HCT116 (cell line): ENCODE measurements at regions not wholly inside any gene's neighbourhood (a gene's known extent, or its start where the extent isn't known, plus 50 kb on each side); places are given as distances from the start of the nearest gene placed in this dataset.
A peak's percentile ranks its signal among the peaks of the same experiment; 100 is the strongest.

Experiments used
- ATAC-seq: fragments of 200-7000 bp; cut with Tn5 transposase; 2 replicates; pipeline ENCODE4 v1.9.1; 2020; ENCODE audit warnings: mild to moderate bottlenecking, moderate library complexity
- BruUV-seq: library from RNA; stranded (reverse); fragments of 400-500 nt; replicated peaks from 2 replicates; lab custom pipeline; 2021; lab: Mats Ljungman, UMichigan
- CTCF ChIA-PET: fragments of 300-600 bp; sonication (Branson Sonifier 250); formaldehyde crosslinking; loops from one replicate; lab custom pipeline; 2021; ENCODE audit warnings: antibody characterized with exemption; lab: Charles Lee
- POLR2A ChIA-PET: fragments of 300-600, 350-600 bp; sonication (Branson Sonifier 250); formaldehyde crosslinking; loops from one replicate; lab custom pipeline; 2021; ENCODE audit warnings: antibody characterized with exemption; lab: Charles Lee
- RAD21 ChIA-PET, 2 experiments: fragments of 300-600 bp; sonication (Branson Sonifier 250); formaldehyde crosslinking; loops; one replicate each; lab custom pipeline; 2023; ENCODE audit warnings: low total read pairs in 2 of 2; ENCODE audit not compliant: uncharacterized antibody in 2 of 2, unreplicated experiment in 2 of 2, low non-redundant PET in 1 of 2; lab: Charles Lee
- DNase-seq: peaks from one replicate; pipeline ENCODE4 v3.0.0-alpha.2; 2010; ENCODE audit warnings: low read depth, low spot score
- H2AFZ ChIP-seq: fragments of 200-600 bp; shearing (Covaris generic), sonication (generic); 2 replicates; pipeline ENCODE4 v1.6.1; 2017; ENCODE audit warnings: low read depth, mixed run types, mixed read lengths, antibody characterized with exemption, low read length; ENCODE audit not compliant: poor library complexity, severe bottlenecking
- H3K27ac ChIP-seq: 2 replicates; pipeline ENCODE4 v1.5.1; 2012; ENCODE audit warnings: low read depth, low read length
- H3K27me3 ChIP-seq: fragments of 200-600 bp; sonication (generic); 2 replicates; pipeline ENCODE4 v1.6.1; 2016; ENCODE audit warnings: mixed run types, low read length, mixed read lengths; ENCODE audit not compliant: insufficient read depth
- H3K36me3 ChIP-seq, 2 experiments: fragments of 200-500 bp in 1 of 2; fragments of 200-600 bp in 1 of 2; sonication (Bioruptor generic) in 1 of 2; sonication (generic) in 1 of 2; 2 replicates each; pipeline versions ENCODE4 v1.5.1 to v1.6.1; 2014 to 2016; ENCODE audit warnings: low read length in 2 of 2, inconsistent platforms in 1 of 2, mixed read lengths in 1 of 2, mixed run types in 1 of 2; ENCODE audit not compliant: insufficient read depth in 2 of 2, control insufficient read depth in 1 of 2
- H3K4me1 ChIP-seq, 2 experiments: fragments of 200-600 bp in 1 of 2; sonication (generic) in 1 of 2; 2 replicates each; pipeline versions ENCODE4 v1.5.1 to v1.6.1; 2012 to 2017; ENCODE audit warnings: low read length in 2 of 2, inconsistent platforms in 1 of 2, mild to moderate bottlenecking in 1 of 2, mixed read lengths in 1 of 2, mixed run types in 1 of 2, moderate library complexity in 1 of 2; ENCODE audit not compliant: insufficient read depth in 2 of 2, control insufficient read depth in 1 of 2
- H3K4me2 ChIP-seq: fragments of 200-600 bp; sonication (generic); 2 replicates; pipeline ENCODE4 v1.6.1; 2017; ENCODE audit warnings: mixed run types, low read length, mixed read lengths
- H3K4me3 ChIP-seq, 2 experiments: fragments of 200-600 bp in 1 of 2; sonication (generic) in 1 of 2; replicated peaks in 1 of 2; 2 replicates each; pipeline ENCODE4 v1.5.1; 2011 to 2016; ENCODE audit warnings: low read length in 2 of 2, control low read depth in 1 of 2, low read depth in 1 of 2, mild to moderate bottlenecking in 1 of 2, mixed read lengths in 1 of 2, mixed run types in 1 of 2
- H3K79me2 ChIP-seq: fragments of 200-600 bp; sonication (generic); 2 replicates; pipeline ENCODE4 v1.6.1; 2017; ENCODE audit warnings: mild to moderate bottlenecking, mixed run types, low read length, moderate library complexity, mixed read lengths; ENCODE audit not compliant: insufficient read depth
- H3K9ac ChIP-seq: fragments of 200-600 bp; sonication (generic); 2 replicates; pipeline ENCODE4 v1.6.1; 2016; ENCODE audit warnings: low read length, mixed read lengths
- H3K9me2 ChIP-seq: fragments of 200-600 bp; sonication (generic), shearing (Covaris generic); 2 replicates; pipeline ENCODE4 v1.6.1; 2017; ENCODE audit warnings: mixed run types, mild to moderate bottlenecking, moderate library complexity; ENCODE audit not compliant: insufficient read depth
- H3K9me3 ChIP-seq, 2 experiments: fragments of 200-500 bp in 1 of 2; fragments of 200-600 bp in 1 of 2; sonication (Bioruptor generic) in 1 of 2; sonication (generic) in 1 of 2; 2 replicates each; pipeline ENCODE4 v1.6.1; 2014 to 2017; ENCODE audit warnings: low read length in 2 of 2, mixed read lengths in 2 of 2, inconsistent platforms in 1 of 2, low read depth in 1 of 2, mild to moderate bottlenecking in 1 of 2, mixed run types in 1 of 2, moderate library complexity in 1 of 2; ENCODE audit not compliant: control insufficient read depth in 1 of 2, insufficient read depth in 1 of 2
- H4K20me1 ChIP-seq: fragments of 200-600 bp; sonication (generic), shearing (Covaris generic); 2 replicates; pipeline ENCODE4 v1.6.1; 2017; ENCODE audit warnings: mixed run types, mild to moderate bottlenecking, moderate library complexity; ENCODE audit not compliant: insufficient read depth
- CBX3 ChIP-seq: IDR thresholded peaks from 2 replicates; pipeline ENCODE4 v1.6.1; 2012; ENCODE audit warnings: low read depth
- CEBPB ChIP-seq: IDR thresholded peaks from 2 replicates; pipeline ENCODE4 v1.6.1; 2012; ENCODE audit warnings: low read depth
- ELF1 ChIP-seq: IDR thresholded peaks from 2 replicates; pipeline ENCODE4 v1.6.1; 2012; ENCODE audit warnings: low read depth, borderline replicate concordance
- EZH2phosphoT487 ChIP-seq: fragments of 200-600 bp; IDR thresholded peaks from 2 replicates; pipeline ENCODE4 v1.6.1; 2018; ENCODE audit warnings: antibody characterized with exemption, borderline replicate concordance
- FOSL1 ChIP-seq: IDR thresholded peaks from 2 replicates; pipeline ENCODE4 v1.6.1; 2012; ENCODE audit warnings: low read depth
- JUND ChIP-seq: IDR thresholded peaks from 2 replicates; pipeline ENCODE4 v1.6.1; 2012
- MAX ChIP-seq: IDR thresholded peaks from 2 replicates; pipeline ENCODE4 v1.6.1; 2012
- POLR2A ChIP-seq: IDR thresholded peaks from 2 replicates; pipeline ENCODE4 v1.7.0; 2011; ENCODE audit warnings: borderline replicate concordance; ENCODE audit not compliant: insufficient read depth, insufficient read length; ENCODE audit errors: extremely low read depth
- POLR2AphosphoS5 ChIP-seq: IDR thresholded peaks from 2 replicates; pipeline ENCODE4 v1.6.1; 2011; ENCODE audit warnings: mild to moderate bottlenecking, low read depth, low read length, moderate library complexity
- SIN3A ChIP-seq: IDR thresholded peaks from 2 replicates; pipeline ENCODE4 v1.6.1; 2012; ENCODE audit warnings: low read depth
- SP1 ChIP-seq: IDR thresholded peaks from 2 replicates; pipeline ENCODE4 v1.6.1; 2012; ENCODE audit warnings: low read depth
- SRF ChIP-seq: IDR thresholded peaks from 2 replicates; pipeline ENCODE4 v1.6.1; 2012; ENCODE audit warnings: low read depth
- TCF7L2 ChIP-seq: IDR thresholded peaks from 2 replicates; pipeline ENCODE4 v1.7.0; 2011; ENCODE audit warnings: borderline replicate concordance, inconsistent platforms; ENCODE audit not compliant: insufficient read depth, insufficient read length; ENCODE audit errors: extremely low read depth
- YY1 ChIP-seq: IDR thresholded peaks from 2 replicates; pipeline ENCODE4 v1.6.1; 2011; ENCODE audit warnings: low read length, low read depth, moderate library complexity, mild to moderate bottlenecking; ENCODE audit not compliant: insufficient replicate concordance; ENCODE audit errors: extremely low read depth
- ZBTB33 ChIP-seq: IDR thresholded peaks from 2 replicates; pipeline ENCODE4 v1.6.1; 2011; ENCODE audit warnings: mild to moderate bottlenecking, low read length, moderate library complexity; ENCODE audit not compliant: insufficient replicate concordance; ENCODE audit errors: extremely low read depth
- ZNF274 ChIP-seq: fragments of 200-500 bp; sonication (Bioruptor generic); IDR thresholded peaks from 2 replicates; pipeline ENCODE4 v1.6.1; 2014; ENCODE audit warnings: mild to moderate bottlenecking, low read depth, low read length, inconsistent platforms
- intact Hi-C: fragments of 100-400 bp; cut with micrococcal nuclease; formaldehyde crosslinking; loops from 2 replicates; pipeline ENCODE4 v1.10.0; 2022
- TF ChIP-seq, protein P1 (sequence below): IDR thresholded peaks from 2 replicates; pipeline ENCODE4 v1.6.1; 2012

DNA sequence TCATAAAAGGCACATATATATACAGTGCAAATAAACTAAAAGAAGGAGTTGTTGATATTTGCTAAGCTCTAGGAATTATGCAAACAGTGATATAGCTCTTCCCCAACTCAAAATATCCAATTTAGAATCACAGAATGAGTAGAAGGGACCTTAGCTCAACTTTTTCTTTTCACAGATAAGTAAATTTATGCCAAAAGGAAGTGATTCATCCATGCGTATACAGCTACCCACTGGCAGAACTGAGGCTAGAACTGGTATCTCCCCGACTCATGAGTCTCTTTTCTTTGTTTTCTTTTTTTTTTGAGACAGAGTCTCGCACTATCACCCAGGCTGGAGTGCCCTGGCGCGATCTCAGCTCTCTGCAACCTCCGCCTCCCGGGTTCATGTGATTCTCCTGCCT, 54.2 kb upstream of the SVIL start:
- peaks cover 2 to 7% of the 10 kb centered on the region in 2 experiments; a peak in 1 of 4 replicates for H3K36me3 ChIP-seq
- DNase-seq (peak; percentile 33), ATAC-seq (peak; percentile 68)
- H3K4me2 ChIP-seq: peak overlapping the region; percentile 64
- CTCF ChIA-PET: no interaction called here
- H4K20me1 ChIP-seq: no peaks in the 10 kb centered on the region; the same call in 1 of the 2 replicates
- H3K27me3 ChIP-seq: no peaks in the 10 kb centered on the region
- H2AFZ ChIP-seq: no peak overlapping the region
- H3K9me3 ChIP-seq: no peaks in the 10 kb centered on the region
- no TSS peak for BruUV-seq
- H3K4me1 ChIP-seq: peaks cover 35 to 40% of the 10 kb centered on the region in 2 experiments
- H3K4me3 ChIP-seq: peak overlapping the region in 1 of 2 experiments; percentile 21; a peak in 1 of 4 replicates
- peak overlapping the region; percentile 27 for H3K27ac ChIP-seq
- intact Hi-C loops: no loop called here
- RAD21 ChIA-PET: no interaction called here
- H3K79me2 ChIP-seq: peaks cover 37% of the 10 kb centered on the region
- TF ChIP-seq JUND (peak; percentile 62), ELF1 (no peak), SP1 (peak; percentile 32; the same call in 1 of the 2 replicates), FOSL1 (peak; percentile 75)
- peak overlapping the region; percentile 24 for H3K9ac ChIP-seq
- POLR2A ChIA-PET: no interaction called here
- no peaks in the 10 kb centered on the region for H3K9me2 ChIP-seq

GRCh38 chr10:29688230-29688661, 53.5 kb upstream of the SVIL start:
- POLR2A ChIA-PET: no interaction called here
- Histone ChIP-seq H2AFZ (no peak overlapping the region), H3K36me3 (peaks cover 2 to 7% of the 10 kb centered on the region in 2 experiments; a peak in 1 of 4 replicates), H3K4me1 (peaks cover 35 to 40% of the 10 kb centered on the region in 2 experiments), H3K27me3 (no peaks in the 10 kb centered on the region), H4K20me1 (no peaks in the 10 kb centered on the region; the same call in 1 of the 2 replicates), H3K79me2 (peaks cover 36% of the 10 kb centered on the region), H3K9me3 (no peaks in the 10 kb centered on the region), H3K4me3 (peak overlapping the region in 1 of 2 experiments; percentile 22; a peak in 1 of 4 replicates), H3K9ac (no peak overlapping the region), H3K9me2 (no peaks in the 10 kb centered on the region), H3K4me2 (peak overlapping the region; percentile 64), H3K27ac (peak overlapping the region; percentile 38; the same call in 1 of the 2 replicates)
- CTCF ChIA-PET: no interaction called here
- RAD21 ChIA-PET: no interaction called here
- intact Hi-C loops: no loop called here
- peak; percentile 89 for ATAC-seq
- TF ChIP-seq MAX (no peak), ZBTB33 (no peak), SRF (no peak), EZH2phosphoT487 (no peak), POLR2A (no peak), ZNF274 (no peak), TCF7L2 (no peak), FOSL1 (no peak), JUND (no peak), YY1 (no peak), SP1 (no peak), POLR2AphosphoS5 (no peak), SIN3A (no peak), CBX3 (no peak), CEBPB (no peak)
- TF ChIP-seq, protein P1, sequence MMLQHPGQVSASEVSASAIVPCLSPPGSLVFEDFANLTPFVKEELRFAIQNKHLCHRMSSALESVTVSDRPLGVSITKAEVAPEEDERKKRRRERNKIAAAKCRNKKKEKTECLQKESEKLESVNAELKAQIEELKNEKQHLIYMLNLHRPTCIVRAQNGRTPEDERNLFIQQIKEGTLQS: no peak
- DNase-seq: peak; percentile 32
- no TSS peak for BruUV-seq
